NB4 (cell line): ENCODE measurements at regions not wholly inside any gene's neighbourhood (a gene's known extent, or its start where the extent isn't known, plus 50 kb on each side); places are given as distances from the start of the nearest gene placed in this dataset.

Experiments
- CTCF ChIP-seq: IDR thresholded peaks from one replicate; pipeline ENCODE4 v1.5.1; 2012; ENCODE audit warnings: low read depth, low read length
- MYC ChIP-seq: IDR thresholded peaks from 2 replicates; pipeline ENCODE4 v1.6.1; 2011; ENCODE audit warnings: low read depth, low read length

GRCh38 chr6:16982807-16983206 is 119.0 kb upstream of the STMND1 start:
- TF ChIP-seq CTCF = no peak
- TF ChIP-seq MYC = no peak
